A549 (cell line): ENCODE measurements at regions not wholly inside any gene's neighbourhood (a gene's known extent, or its start where the extent isn't known, plus 50 kb on each side); places are given as distances from the start of the nearest gene placed in this dataset.

ENCODE experiments used
- POLR2AphosphoS2 ChIP-seq: conservative IDR thresholded peaks from 2 replicates; pipeline ENCODE4 v1.6.1; 2012; ENCODE audit warnings: low read length, improper control_type of control experiment, inconsistent platforms
- ZSCAN20 ChIP-seq: fragments of 250-450 bp; sonication (Bioruptor Pico); IDR thresholded peaks from 2 replicates; pipeline ENCODE4 v1.8.0; 2022; ENCODE audit warnings: mild to moderate bottlenecking, moderate library complexity

DNA sequence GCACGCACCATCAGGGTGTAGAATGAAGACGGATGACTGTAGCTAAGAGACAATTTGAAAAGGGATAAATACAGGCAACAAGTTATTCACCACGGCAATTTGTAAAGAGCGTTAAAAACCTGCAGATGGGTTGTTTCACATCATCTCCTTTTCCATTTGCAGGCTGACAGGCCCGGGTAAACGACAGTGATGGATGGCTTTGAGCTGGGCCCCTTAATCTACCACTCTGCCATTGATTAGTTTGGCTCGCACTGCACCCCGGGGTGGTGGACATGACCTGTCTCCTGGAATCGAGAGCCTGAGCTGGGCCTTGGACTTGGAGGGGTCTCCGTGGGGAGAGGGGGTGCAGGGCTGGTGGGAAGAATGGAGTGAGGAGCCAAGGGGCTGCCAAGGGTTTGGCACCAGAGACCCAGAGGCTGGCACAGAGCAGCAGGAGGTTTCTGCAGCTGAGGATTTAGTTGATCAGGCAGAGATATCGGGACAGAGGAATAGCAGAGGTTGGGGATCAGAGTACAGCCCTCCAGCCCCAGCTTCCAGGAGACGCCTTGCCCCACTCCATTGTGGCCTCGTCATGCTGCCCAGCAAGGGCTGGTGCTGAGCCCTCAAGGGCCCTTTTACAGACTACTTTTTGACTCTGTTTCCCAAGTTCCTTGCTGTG is 110.6 kb upstream of the NECTIN1 start:
- TF ChIP-seq ZSCAN20 (CRISPR knock-in tag) (no peak), POLR2AphosphoS2 (no peak)
